T-cell (primary cell): ENCODE measurements at regions not wholly inside any gene's neighbourhood (a gene's known extent, or its start where the extent isn't known, plus 50 kb on each side); places are given as distances from the start of the nearest gene placed in this dataset.

ENCODE experiments used
- ATAC-seq, 4 experiments: fragments of 200-7000 bp in 3 of 4; fragments of 150-1000 bp in 1 of 4; cut with Tn5 transposase; replicated peaks in 1 of 4; 1 replicate in 3 of 4; 2 replicates in 1 of 4; pipeline ENCODE4 v1.10.0; 2021; ENCODE audit warnings: moderate library complexity in 3 of 4, mild to moderate bottlenecking in 2 of 4, moderate number of reproducible peaks in 1 of 4
- CTCF ChIA-PET, 2 donors: fragments of 300-600 bp; sonication (Branson Sonifier 250); formaldehyde crosslinking; loops; one replicate each; lab custom pipeline; 2022; ENCODE audit warnings: antibody characterized with exemption in 2 of 2; lab: Charles Lee
- POLR2A ChIA-PET, 2 donors: fragments of 300-600 bp; sonication (Branson Sonifier 250); formaldehyde crosslinking; loops; one replicate each; lab custom pipeline; 2022; ENCODE audit warnings: antibody characterized with exemption in 2 of 2; lab: Charles Lee
- DNase-seq, 35 experiments: peaks; one replicate each; pipeline versions ENCODE4 v3.0.0 to v3.0.0-alpha.2; 2013 to 2023
- H3K27ac ChIP-seq: one replicate; pipeline ENCODE4 v1.5.1; 2013; ENCODE audit warnings: low read length
- H3K27me3 ChIP-seq, 2 experiments: replicated peaks in 1 of 2; 1 replicate in 1 of 2; 2 replicates in 1 of 2; pipeline versions ENCODE4 v1.6.1 to v1.7.0; 2013; ENCODE audit warnings: low read length in 1 of 2, mixed read lengths in 1 of 2; ENCODE audit not compliant: control insufficient read depth in 2 of 2, insufficient read depth in 2 of 2; ENCODE audit errors: extremely low read depth in 1 of 2
- H3K36me3 ChIP-seq, 2 donors: 1 replicate in 1 of 2; 2 replicates in 1 of 2; pipeline versions ENCODE4 v1.6.1 to v1.7.0; 2013; ENCODE audit warnings: low read length in 1 of 2; ENCODE audit not compliant: control insufficient read depth in 2 of 2, insufficient read depth in 1 of 2; ENCODE audit errors: extremely low read depth in 1 of 2
- H3K4me1 ChIP-seq, 2 experiments: 1 replicate in 1 of 2; 2 replicates in 1 of 2; pipeline versions ENCODE4 v1.6.1 to v1.7.0; 2013; ENCODE audit warnings: low read length in 2 of 2, mixed read lengths in 1 of 2; ENCODE audit not compliant: insufficient read depth in 2 of 2, control insufficient read depth in 1 of 2; ENCODE audit errors: extremely low read depth in 1 of 2
- H3K4me3 ChIP-seq, 2 donors: 1 replicate in 1 of 2; 2 replicates in 1 of 2; pipeline versions ENCODE4 v1.5.1 to v1.7.0; 2013; ENCODE audit warnings: mild to moderate bottlenecking in 2 of 2, low read length in 1 of 2, moderate library complexity in 1 of 2; ENCODE audit not compliant: control insufficient read depth in 1 of 2; ENCODE audit errors: extremely low read depth in 1 of 2
- H3K9me3 ChIP-seq: 2 replicates; pipeline ENCODE4 v1.7.0; 2013
- H3K27ac Mint-ChIP-seq, 2 donors: one replicate each; pipeline ENCODE4 v1.8.0; 2020 to 2021; ENCODE audit warnings: mild to moderate bottlenecking in 2 of 2, mixed read lengths in 2 of 2
- H3K27me3 Mint-ChIP-seq, 2 donors: one replicate each; pipeline ENCODE4 v1.8.0; 2021 to 2022; ENCODE audit warnings: mixed read lengths in 2 of 2
- H3K36me3 Mint-ChIP-seq: one replicate; pipeline ENCODE4 v1.8.0; 2021; ENCODE audit warnings: mixed read lengths
- H3K4me1 Mint-ChIP-seq, 3 donors: one replicate each; pipeline ENCODE4 v1.8.0; 2020 to 2022; ENCODE audit warnings: mixed read lengths in 3 of 3, mild to moderate bottlenecking in 1 of 3
- H3K4me3 Mint-ChIP-seq, 3 donors: one replicate each; pipeline ENCODE4 v1.8.0; 2020 to 2022; ENCODE audit warnings: mild to moderate bottlenecking in 3 of 3, mixed read lengths in 3 of 3, moderate library complexity in 3 of 3
- H3K9me3 Mint-ChIP-seq, 3 donors: one replicate each; pipeline ENCODE4 v1.8.0; 2020 to 2022; ENCODE audit warnings: mixed read lengths in 3 of 3
- WGBS: methylation state at CpG from one replicate; pipeline ENCODE4 v1.1.5; 2013; ENCODE audit warnings: missing lambda C conversion rate; ENCODE audit not compliant: insufficient coverage; 5-methylcytosine and 5-hydroxymethylcytosine counted together

DNA sequence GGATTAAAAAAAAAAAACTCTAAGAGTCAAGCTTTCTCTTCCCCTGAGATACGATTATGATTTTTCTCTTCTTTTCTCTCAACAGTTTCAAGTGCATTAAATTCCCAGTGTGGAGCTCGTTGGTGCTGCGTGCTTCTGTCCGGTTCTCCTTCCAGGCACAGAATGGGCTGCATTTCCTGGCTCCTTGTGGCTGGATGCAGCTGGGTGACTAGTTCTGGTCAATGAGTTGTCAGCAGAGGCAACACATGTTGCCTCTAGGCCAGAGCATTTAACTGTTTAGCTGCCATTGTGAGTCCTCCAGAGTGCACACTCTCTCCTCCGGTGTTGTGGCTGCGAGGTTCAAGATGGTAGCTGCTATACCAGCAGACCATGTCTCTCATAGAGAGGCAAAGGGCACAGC, 312.9 kb downstream of the RRAGC start:
- no peaks in the 10 kb centered on the region for H3K9me3 ChIP-seq
- peaks cover 2 to 9% of the 10 kb centered on the region in 2 experiments for H3K27me3 ChIP-seq
- DNase-seq (no peak), ATAC-seq (no peak)
- ChIA-PET POLR2A (interaction anchor here in 1 of 2 donors (0.6 kb wide), 1 partner anchor 21 kb away, joined by 8 read pairs; no protein-coding TSS in a partner anchor), CTCF (no interaction called here)
- no peak overlapping the region for H3K27ac ChIP-seq
- no peak overlapping the region for H3K4me3 ChIP-seq
- peaks cover 8 to 10% of the 10 kb centered on the region in 2 donors for H3K27me3 Mint-ChIP-seq
- no peaks in the 10 kb centered on the region for H3K36me3 Mint-ChIP-seq
- no peak overlapping the region for H3K27ac Mint-ChIP-seq
- H3K4me1 Mint-ChIP-seq, result no peaks in the 10 kb centered on the region
- H3K4me1 ChIP-seq, result no peaks in the 10 kb centered on the region
- WGBS, result 86% methylated on average over 5 of the region's 6 CpGs
- H3K9me3 Mint-ChIP-seq, result no peaks in the 10 kb centered on the region
- H3K4me3 Mint-ChIP-seq, result no peak overlapping the region
- H3K36me3 ChIP-seq, result peaks cover 0 to 4% of the 10 kb centered on the region in 2 donors

DNA sequence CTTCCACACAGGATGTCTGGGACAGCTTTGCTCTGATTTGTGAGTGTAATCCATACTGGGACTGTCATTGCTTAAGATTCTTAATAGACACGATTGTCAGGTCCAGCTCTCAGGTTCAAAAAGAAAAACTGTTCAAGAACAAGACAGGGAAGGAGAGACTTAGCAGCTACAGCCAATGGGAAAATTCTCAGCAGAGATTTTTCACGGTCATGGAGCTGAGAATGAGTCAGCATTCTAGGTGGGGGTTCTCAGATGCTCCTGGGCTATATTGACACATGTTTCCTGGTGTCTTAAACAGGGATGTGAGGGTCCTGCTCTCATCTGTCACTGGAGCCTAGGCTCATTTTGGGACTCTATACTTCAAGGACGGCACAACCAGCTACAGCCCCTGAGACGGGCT, 318.3 kb downstream of the RRAGC start:
- no peak for DNase-seq
- H3K27ac ChIP-seq, result no peak overlapping the region
- POLR2A ChIA-PET, result no interaction called here

DNA sequence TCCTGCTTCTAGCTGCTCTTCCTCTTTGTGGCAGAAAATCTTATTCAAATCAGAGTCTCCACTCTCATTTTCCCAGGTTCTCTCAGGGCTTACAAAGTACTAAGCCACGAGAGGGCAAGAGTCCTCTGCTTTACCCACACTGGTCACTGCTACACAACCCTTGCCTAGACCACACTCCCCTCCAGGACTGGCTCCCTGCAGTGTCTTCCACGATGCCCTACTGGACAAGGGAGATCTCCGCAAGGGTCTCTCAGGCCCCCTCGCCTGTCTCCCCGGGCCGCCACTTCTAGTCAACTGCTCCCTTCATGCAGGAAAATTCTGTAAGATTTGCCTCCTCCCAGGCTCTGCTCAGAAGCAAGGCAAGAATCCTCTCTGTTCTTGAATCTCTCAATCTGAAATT, 319.6 kb downstream of the RRAGC start:
- 70% methylated on average over 5 of the region's 6 CpGs for WGBS
- H3K4me1 Mint-ChIP-seq, result peaks cover 0 to 5% (median 0%) of the 10 kb centered on the region in 3 donors

More for the DNA sequence above, 318.3 kb downstream of the RRAGC start:
- H3K27me3 ChIP-seq, result peaks cover 0 to 18% of the 10 kb centered on the region in 2 experiments
- peaks cover 10 to 19% of the 10 kb centered on the region in 2 donors for H3K27me3 Mint-ChIP-seq
- H3K4me1 Mint-ChIP-seq, result peaks cover 0 to 5% (median 0%) of the 10 kb centered on the region in 3 donors
- H3K27ac Mint-ChIP-seq, result no peak overlapping the region
- no peak overlapping the region for H3K4me3 ChIP-seq
- H3K36me3 ChIP-seq, result peaks cover 0 to 4% of the 10 kb centered on the region in 2 donors
- WGBS, result 67% methylated on average over 4 of the region's 4 CpGs
- no peaks in the 10 kb centered on the region for H3K36me3 Mint-ChIP-seq
- H3K4me3 Mint-ChIP-seq, result no peak overlapping the region
- H3K4me1 ChIP-seq, result no peaks in the 10 kb centered on the region
- H3K9me3 ChIP-seq, result no peaks in the 10 kb centered on the region
- CTCF ChIA-PET, result no interaction called here
- no peak for ATAC-seq
- no peaks in the 10 kb centered on the region for H3K9me3 Mint-ChIP-seq

DNA sequence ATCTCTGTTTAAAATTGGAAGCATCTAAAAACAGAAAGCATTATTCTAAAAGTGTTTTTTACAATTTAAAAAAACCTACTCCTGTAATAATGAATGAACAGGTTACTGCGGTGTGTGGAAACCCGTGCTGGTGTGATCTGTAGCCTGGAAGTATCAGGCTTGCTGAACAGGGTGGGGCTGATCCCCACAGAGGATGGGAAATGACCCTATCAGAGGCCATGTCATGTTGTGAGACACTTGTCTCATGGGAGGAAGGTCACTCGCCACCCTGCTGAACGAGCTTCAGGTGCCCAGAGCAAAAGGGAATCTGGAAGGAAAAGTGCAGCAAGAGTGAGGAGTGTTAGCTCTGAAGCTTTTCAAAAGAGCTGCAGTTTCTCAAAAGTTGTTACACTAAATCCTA, 320.7 kb downstream of the RRAGC start:
- no peak for DNase-seq
- Histone ChIP-seq H3K4me3 (no peak overlapping the region), H3K27ac (no peak overlapping the region), H3K4me1 (no peaks in the 10 kb centered on the region), H3K27me3 (peaks cover 0 to 15% of the 10 kb centered on the region in 2 experiments), H3K9me3 (no peaks in the 10 kb centered on the region), H3K36me3 (peaks cover 0 to 4% of the 10 kb centered on the region in 2 donors)
- Mint-ChIP-seq H3K4me1 (peaks cover 0 to 5% (median 0%) of the 10 kb centered on the region in 3 donors), H3K36me3 (no peaks in the 10 kb centered on the region), H3K9me3 (no peaks in the 10 kb centered on the region), H3K4me3 (no peak overlapping the region), H3K27me3 (peaks cover 10 to 19% of the 10 kb centered on the region in 2 donors), H3K27ac (no peak overlapping the region)
- POLR2A ChIA-PET, result interaction anchor here in 1 of 2 donors (0.6 kb wide), 1 partner anchor 288 kb away, joined by 5 read pairs; no protein-coding TSS in a partner anchor
- ATAC-seq, result no peak
- CTCF ChIA-PET, result no interaction called here
- 83% methylated on average over 4 of the region's 4 CpGs for WGBS

More for the DNA sequence above, 319.6 kb downstream of the RRAGC start:
- ATAC-seq, result no peak
- POLR2A ChIA-PET, result no interaction called here
- Histone ChIP-seq H3K9me3 (no peaks in the 10 kb centered on the region), H3K27ac (no peak overlapping the region), H3K4me3 (no peak overlapping the region), H3K4me1 (no peaks in the 10 kb centered on the region), H3K36me3 (peaks cover 0 to 4% of the 10 kb centered on the region in 2 donors), H3K27me3 (peaks cover 0 to 18% of the 10 kb centered on the region in 2 experiments)
- no peak overlapping the region for H3K27ac Mint-ChIP-seq
- no peaks in the 10 kb centered on the region for H3K36me3 Mint-ChIP-seq
- peaks cover 10 to 19% of the 10 kb centered on the region in 2 donors for H3K27me3 Mint-ChIP-seq
- H3K9me3 Mint-ChIP-seq, result no peaks in the 10 kb centered on the region
- no peak for DNase-seq
- H3K4me3 Mint-ChIP-seq, result no peak overlapping the region
- CTCF ChIA-PET, result no interaction called here

GRCh38 chr1:38536089-38536488, 323.5 kb downstream of the RRAGC start:
- Mint-ChIP-seq H3K4me1 (peaks cover 0 to 5% (median 0%) of the 10 kb centered on the region in 3 donors), H3K4me3 (no peak overlapping the region), H3K9me3 (no peaks in the 10 kb centered on the region), H3K36me3 (no peaks in the 10 kb centered on the region), H3K27ac (no peak overlapping the region), H3K27me3 (peaks cover 10 to 12% of the 10 kb centered on the region in 2 donors)
- 92% methylated on average over 2 of the region's 4 CpGs for WGBS
- Histone ChIP-seq H3K4me3 (no peak overlapping the region), H3K4me1 (no peaks in the 10 kb centered on the region), H3K9me3 (no peaks in the 10 kb centered on the region), H3K27ac (no peak overlapping the region), H3K36me3 (no peaks in the 10 kb centered on the region), H3K27me3 (peaks cover 0 to 9% of the 10 kb centered on the region in 2 experiments)
- ATAC-seq (no peak), DNase-seq (no peak)
- ChIA-PET CTCF (no interaction called here), POLR2A (no interaction called here)

GRCh38 chr1:38534473-38534823, 325.1 kb downstream of the RRAGC start:
- Mint-ChIP-seq H3K36me3 (no peaks in the 10 kb centered on the region), H3K4me1 (no peaks in the 10 kb centered on the region), H3K27ac (no peak overlapping the region), H3K4me3 (no peak overlapping the region), H3K9me3 (no peaks in the 10 kb centered on the region), H3K27me3 (peaks cover 4 to 6% of the 10 kb centered on the region in 2 donors)
- no peak overlapping the region for H3K4me3 ChIP-seq
- no peak for ATAC-seq
- POLR2A ChIA-PET, result no interaction called here
- no peaks in the 10 kb centered on the region for H3K36me3 ChIP-seq
- no peaks in the 10 kb centered on the region for H3K9me3 ChIP-seq
- no peaks in the 10 kb centered on the region for H3K4me1 ChIP-seq
- 97% methylated on average over 3 of the region's 7 CpGs for WGBS
- no peak for DNase-seq
- peaks cover 0 to 14% of the 10 kb centered on the region in 2 experiments for H3K27me3 ChIP-seq
- no peak overlapping the region for H3K27ac ChIP-seq
- CTCF ChIA-PET, result no interaction called here
